ENCODE measurements at regions not wholly inside any gene's neighbourhood (a gene's known extent, or its start where the extent isn't known, plus 50 kb on each side); places are given as distances from the start of the nearest gene placed in this dataset.
"Not testable (repeated sequence)": the region's sequence is repeated elsewhere in the genome, so short reads cannot be mapped to it uniquely, and the experiment has no call there.

GRCh38 chr3:690770-691169, 402.1 kb upstream of the CNTN6 start:
- no peak for TF ChIP-seq TAF1 (IDR thresholded peaks at IDR 0.05; ENCODE audit: borderline replicate concordance, low read depth, low read length)
- TF ChIP-seq POLR2AphosphoS5 (IDR thresholded peaks at IDR 0.05; ENCODE audit: low read depth, low read length), result no peak
- TF ChIP-seq POLR2A (IDR thresholded peaks at IDR 0.05; ENCODE audit: low read depth, low read length), result no peak
- FAIRE-seq (no peak), DNase-seq (ENCODE audit: insufficient read length) (no peak)

GRCh38 chr3:700514-700913, 392.3 kb upstream of the CNTN6 start:
- FAIRE-seq (no peak), DNase-seq (ENCODE audit: insufficient read length) (no peak)
- TF ChIP-seq POLR2A (IDR thresholded peaks at IDR 0.05; ENCODE audit: low read depth, low read length) (no peak), POLR2AphosphoS5 (IDR thresholded peaks at IDR 0.05; ENCODE audit: low read depth, low read length) (no peak), TAF1 (IDR thresholded peaks at IDR 0.05; ENCODE audit: borderline replicate concordance, low read depth, low read length) (no peak)

DNA sequence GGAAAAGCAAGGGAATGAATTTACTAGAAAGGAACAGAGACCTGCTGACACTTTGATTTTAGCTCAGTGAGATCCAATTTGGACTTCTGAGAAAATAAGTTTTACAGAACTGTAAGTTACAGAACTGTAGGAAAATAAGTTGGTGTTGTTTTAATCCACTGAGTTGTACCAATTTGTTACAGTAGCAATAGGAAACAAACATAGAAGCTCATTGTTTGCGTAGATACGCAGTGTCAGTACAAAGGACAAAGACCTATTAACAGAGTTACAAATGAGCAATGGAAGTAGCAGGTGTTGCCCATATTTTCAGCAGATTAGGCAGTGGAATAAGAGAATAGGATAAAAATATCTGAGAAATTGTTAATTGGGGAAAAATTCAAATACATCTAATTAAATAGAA, 385.8 kb upstream of the CNTN6 start:
- DNase-seq (ENCODE audit: insufficient read length), result no peak
- no peak for FAIRE-seq
- TF ChIP-seq POLR2A (IDR thresholded peaks at IDR 0.05; ENCODE audit: low read depth, low read length) (no peak), POLR2AphosphoS5 (IDR thresholded peaks at IDR 0.05; ENCODE audit: low read depth, low read length) (no peak), TAF1 (IDR thresholded peaks at IDR 0.05; ENCODE audit: borderline replicate concordance, low read depth, low read length) (no peak)

DNA sequence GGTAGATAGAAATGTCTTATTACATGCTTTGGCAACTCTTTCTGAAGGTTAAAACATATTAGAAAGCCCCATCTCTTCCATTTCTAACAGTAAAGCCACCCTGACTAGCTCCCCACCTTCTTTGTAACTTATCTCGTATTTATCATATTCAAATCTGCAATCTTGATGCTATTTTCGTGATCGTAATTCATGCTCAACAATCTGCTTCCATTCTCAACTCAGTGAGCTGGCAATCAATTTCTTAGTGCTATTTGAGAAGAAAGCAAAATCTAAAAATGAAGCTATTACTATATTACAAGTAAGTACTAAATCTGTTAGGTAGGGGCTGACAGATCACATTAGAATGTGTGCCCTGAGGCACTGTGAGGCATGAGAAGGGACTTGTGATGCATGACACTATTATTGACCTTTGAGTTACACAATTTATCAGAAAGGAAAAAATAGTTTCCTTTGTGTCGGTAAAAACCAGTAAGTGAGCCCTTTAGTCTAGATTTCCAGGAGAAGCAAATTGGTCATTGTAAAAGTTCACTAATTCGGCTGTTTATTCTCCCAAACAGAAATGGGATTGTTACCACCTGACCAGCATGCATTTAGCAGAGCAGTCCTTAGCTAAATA, 379.7 kb upstream of the CNTN6 start:
- no peak for DNase-seq (ENCODE audit: insufficient read length)
- TF ChIP-seq TAF1 (IDR thresholded peaks at IDR 0.05; ENCODE audit: borderline replicate concordance, low read depth, low read length) (no peak), POLR2AphosphoS5 (IDR thresholded peaks at IDR 0.05; ENCODE audit: low read depth, low read length) (no peak), POLR2A (IDR thresholded peaks at IDR 0.05; ENCODE audit: low read depth, low read length) (no peak)
- FAIRE-seq, result no peak

GRCh38 chr3:713947-714620, 378.7 kb upstream of the CNTN6 start:
- DNase-seq (ENCODE audit: insufficient read length) (no peak), FAIRE-seq (no peak)
- TF ChIP-seq TAF1 (IDR thresholded peaks at IDR 0.05; ENCODE audit: borderline replicate concordance, low read depth, low read length) (no peak), POLR2AphosphoS5 (IDR thresholded peaks at IDR 0.05; ENCODE audit: low read depth, low read length) (no peak), POLR2A (IDR thresholded peaks at IDR 0.05; ENCODE audit: low read depth, low read length) (no peak)

GRCh38 chr3:721086-721485, 371.7 kb upstream of the CNTN6 start:
- FAIRE-seq, result no peak
- no peak for TF ChIP-seq POLR2A (IDR thresholded peaks at IDR 0.05; ENCODE audit: low read depth, low read length)
- no peak for TF ChIP-seq TAF1 (IDR thresholded peaks at IDR 0.05; ENCODE audit: borderline replicate concordance, low read depth, low read length)
- no peak for TF ChIP-seq POLR2AphosphoS5 (IDR thresholded peaks at IDR 0.05; ENCODE audit: low read depth, low read length)
- no peak for DNase-seq (ENCODE audit: insufficient read length)

GRCh38 chr3:732326-732928, 360.4 kb upstream of the CNTN6 start:
- no peak for FAIRE-seq
- TF ChIP-seq POLR2AphosphoS5 (IDR thresholded peaks at IDR 0.05; ENCODE audit: low read depth, low read length), result no peak
- no peak for TF ChIP-seq TAF1 (IDR thresholded peaks at IDR 0.05; ENCODE audit: borderline replicate concordance, low read depth, low read length)
- no peak for TF ChIP-seq POLR2A (IDR thresholded peaks at IDR 0.05; ENCODE audit: low read depth, low read length)
- no peak for DNase-seq (ENCODE audit: insufficient read length)

- no peak for DNase-seq (ENCODE audit: insufficient read length)
- TF ChIP-seq POLR2AphosphoS5 (IDR thresholded peaks at IDR 0.05; ENCODE audit: low read depth, low read length) (no peak), POLR2A (IDR thresholded peaks at IDR 0.05; ENCODE audit: low read depth, low read length) (no peak), TAF1 (IDR thresholded peaks at IDR 0.05; ENCODE audit: borderline replicate concordance, low read depth, low read length) (no peak)
- FAIRE-seq, result no peak
Measured at GRCh38 chr3:733313-733712, 359.5 kb upstream of the CNTN6 start.

DNA sequence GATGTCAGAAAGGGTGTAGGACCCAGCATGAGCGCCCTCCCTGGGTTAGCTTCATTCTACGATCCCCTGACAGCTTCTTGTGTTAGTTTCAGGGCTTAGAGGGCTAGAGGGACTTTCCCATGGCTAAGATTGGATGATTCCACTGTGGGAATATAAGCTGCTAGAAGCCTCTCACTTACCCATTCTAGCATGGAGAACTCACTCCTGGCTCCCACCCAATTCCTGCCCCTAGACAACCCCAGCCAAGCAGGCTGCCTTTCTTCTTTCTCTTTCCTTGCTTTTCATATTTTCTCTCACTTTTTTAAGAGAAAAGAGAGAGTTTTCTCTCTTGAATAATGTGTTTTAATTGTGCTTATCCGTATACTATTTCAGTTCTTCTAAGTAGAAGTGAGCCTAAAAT, 335.1 kb upstream of the CNTN6 start:
- FAIRE-seq (no peak), DNase-seq (ENCODE audit: insufficient read length) (no peak)
- no peak for TF ChIP-seq POLR2AphosphoS5 (IDR thresholded peaks at IDR 0.05; ENCODE audit: low read depth, low read length)
- no peak for TF ChIP-seq POLR2A (IDR thresholded peaks at IDR 0.05; ENCODE audit: low read depth, low read length)

GRCh38 chr3:759106-759505, 333.7 kb upstream of the CNTN6 start:
- no peak for FAIRE-seq
- no peak for TF ChIP-seq TAF1 (IDR thresholded peaks at IDR 0.05; ENCODE audit: borderline replicate concordance, low read depth, low read length)
- TF ChIP-seq POLR2AphosphoS5 (IDR thresholded peaks at IDR 0.05; ENCODE audit: low read depth, low read length), result no peak
- TF ChIP-seq POLR2A (IDR thresholded peaks at IDR 0.05; ENCODE audit: low read depth, low read length), result no peak
- no peak for DNase-seq (ENCODE audit: insufficient read length)

GRCh38 chr3:773433-773832, 319.4 kb upstream of the CNTN6 start:
- DNase-seq (ENCODE audit: insufficient read length); FAIRE-seq: not testable (repeated sequence)

DNA sequence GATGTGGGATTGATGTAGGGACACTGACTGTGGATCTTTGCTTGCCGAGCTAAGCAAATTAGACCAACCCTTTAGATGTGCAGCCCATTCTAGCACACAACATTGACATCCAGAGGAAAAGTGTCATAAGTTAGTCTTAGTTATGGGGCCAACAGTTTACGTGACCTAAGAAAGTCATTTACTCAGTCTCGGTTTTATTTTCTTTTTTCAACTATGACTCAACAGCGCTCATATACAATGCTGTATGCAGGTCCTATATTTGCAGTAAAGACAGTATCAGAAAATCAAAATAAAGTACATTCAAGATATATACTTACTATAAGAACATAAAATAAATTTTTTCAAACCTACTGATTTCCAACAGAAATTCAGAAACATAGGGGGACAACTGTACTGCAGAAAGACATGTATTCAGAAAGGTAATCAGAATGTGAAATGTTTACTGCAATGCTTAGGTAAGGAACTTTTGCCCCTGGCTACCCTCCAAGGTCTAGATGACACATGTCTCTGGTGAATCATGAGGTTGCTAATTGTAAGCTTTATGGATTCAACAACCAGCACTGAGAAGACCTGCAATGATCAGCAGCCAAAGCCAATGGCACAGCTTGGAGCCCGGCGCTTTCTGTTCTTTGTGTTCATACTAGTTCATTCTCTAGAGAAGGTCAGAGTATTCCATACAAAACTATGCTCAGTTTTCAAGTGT, 317.5 kb upstream of the CNTN6 start:
- FAIRE-seq (no peak), DNase-seq (ENCODE audit: insufficient read length) (no peak)
- TF ChIP-seq POLR2AphosphoS5 (IDR thresholded peaks at IDR 0.05; ENCODE audit: low read depth, low read length) (no peak), TAF1 (IDR thresholded peaks at IDR 0.05; ENCODE audit: borderline replicate concordance, low read depth, low read length) (no peak), POLR2A (IDR thresholded peaks at IDR 0.05; ENCODE audit: low read depth, low read length) (no peak)
